SK-N-SH (cell line): ENCODE measurements at regions not wholly inside any gene's neighbourhood (a gene's known extent, or its start where the extent isn't known, plus 50 kb on each side); places are given as distances from the start of the nearest gene placed in this dataset.

Source experiments
- CHD2 ChIP-seq: fragments of 150-350 bp; IDR thresholded peaks from 2 replicates; pipeline ENCODE4 v1.6.1; 2018; ENCODE audit warnings: low read length; ENCODE audit not compliant: partially characterized antibody
- CTCF ChIP-seq: fragments of 200-600 bp; sonication (generic); IDR thresholded peaks from 2 replicates; pipeline ENCODE4 v1.6.1; 2017; ENCODE audit warnings: antibody characterized with exemption, mild to moderate bottlenecking, moderate library complexity
- EP300 ChIP-seq, 2 experiments: IDR thresholded peaks; 2 replicates each; pipeline versions ENCODE4 v1.4.0 to v1.6.1; 2012; ENCODE audit warnings: borderline replicate concordance in 1 of 2, low read depth in 1 of 2, low read length in 1 of 2
- FOXM1 ChIP-seq: IDR thresholded peaks from 2 replicates; pipeline ENCODE4 v1.4.0; 2012; ENCODE audit warnings: low read depth, mild to moderate bottlenecking
- MAX ChIP-seq: IDR thresholded peaks from 2 replicates; pipeline ENCODE4 v1.4.0; 2012; ENCODE audit warnings: low read depth
- NRF1 ChIP-seq: IDR thresholded peaks from 2 replicates; pipeline ENCODE4 v1.6.1; 2012; ENCODE audit warnings: low read depth, mild to moderate bottlenecking, low read length
- POLR2AphosphoS5 ChIP-seq: IDR thresholded peaks from 2 replicates; pipeline ENCODE4 v1.6.1; 2012; ENCODE audit warnings: low read depth, low read length
- RCOR1 ChIP-seq: fragments of 150-350 bp; IDR thresholded peaks from 2 replicates; pipeline ENCODE4 v1.6.1; 2017; ENCODE audit warnings: antibody characterized with exemption, low read length
- TEAD4 ChIP-seq: IDR thresholded peaks from 2 replicates; pipeline ENCODE4 v1.4.0; 2012; ENCODE audit warnings: mild to moderate bottlenecking, borderline replicate concordance; ENCODE audit not compliant: insufficient read depth

GRCh38 chr10:108082596-108082995 lies 918.1 kb upstream of the SORCS1 start:
- no peak for TF ChIP-seq CTCF
- TF ChIP-seq NRF1 = no peak
- TF ChIP-seq EP300 (IDR thresholded peaks at IDR 0.05; ENCODE audit: borderline replicate concordance in 1 of 2, low read depth in 1 of 2, low read length in 1 of 2) = no peak
- no peak for TF ChIP-seq CHD2
- TF ChIP-seq RCOR1 = no peak
- TF ChIP-seq FOXM1 = no peak
- TF ChIP-seq TEAD4 = no peak
- TF ChIP-seq POLR2AphosphoS5 = no peak
- no peak for TF ChIP-seq MAX
